PC-9 (cell line): ENCODE measurements at regions not wholly inside any gene's neighbourhood (a gene's known extent, or its start where the extent isn't known, plus 50 kb on each side); places are given as distances from the start of the nearest gene placed in this dataset.

Source experiments
- EZH2 ChIP-seq: fragments of 200-600 bp; sonication (generic); IDR thresholded peaks from 2 replicates; pipeline ENCODE4 v1.8.0; 2017; ENCODE audit warnings: antibody characterized with exemption, low read depth
- TF ChIP-seq, protein P1 (sequence below): fragments of 200-600 bp; sonication (generic); conservative IDR thresholded peaks from 2 replicates; pipeline ENCODE4 v1.6.1; 2017; ENCODE audit warnings: mixed run types, antibody characterized with exemption, mild to moderate bottlenecking, moderate library complexity

- TF ChIP-seq, protein P1, sequence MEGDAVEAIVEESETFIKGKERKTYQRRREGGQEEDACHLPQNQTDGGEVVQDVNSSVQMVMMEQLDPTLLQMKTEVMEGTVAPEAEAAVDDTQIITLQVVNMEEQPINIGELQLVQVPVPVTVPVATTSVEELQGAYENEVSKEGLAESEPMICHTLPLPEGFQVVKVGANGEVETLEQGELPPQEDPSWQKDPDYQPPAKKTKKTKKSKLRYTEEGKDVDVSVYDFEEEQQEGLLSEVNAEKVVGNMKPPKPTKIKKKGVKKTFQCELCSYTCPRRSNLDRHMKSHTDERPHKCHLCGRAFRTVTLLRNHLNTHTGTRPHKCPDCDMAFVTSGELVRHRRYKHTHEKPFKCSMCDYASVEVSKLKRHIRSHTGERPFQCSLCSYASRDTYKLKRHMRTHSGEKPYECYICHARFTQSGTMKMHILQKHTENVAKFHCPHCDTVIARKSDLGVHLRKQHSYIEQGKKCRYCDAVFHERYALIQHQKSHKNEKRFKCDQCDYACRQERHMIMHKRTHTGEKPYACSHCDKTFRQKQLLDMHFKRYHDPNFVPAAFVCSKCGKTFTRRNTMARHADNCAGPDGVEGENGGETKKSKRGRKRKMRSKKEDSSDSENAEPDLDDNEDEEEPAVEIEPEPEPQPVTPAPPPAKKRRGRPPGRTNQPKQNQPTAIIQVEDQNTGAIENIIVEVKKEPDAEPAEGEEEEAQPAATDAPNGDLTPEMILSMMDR, result no peak
- TF ChIP-seq EZH2, result no peak
These were observed 166.1 kb downstream of the ADAMTS15 start for GRCh38 chr11:130614591-130614990.
